ENCODE measurements at regions not wholly inside any gene's neighbourhood (a gene's known extent, or its start where the extent isn't known, plus 50 kb on each side); places are given as distances from the start of the nearest gene placed in this dataset.

DNA sequence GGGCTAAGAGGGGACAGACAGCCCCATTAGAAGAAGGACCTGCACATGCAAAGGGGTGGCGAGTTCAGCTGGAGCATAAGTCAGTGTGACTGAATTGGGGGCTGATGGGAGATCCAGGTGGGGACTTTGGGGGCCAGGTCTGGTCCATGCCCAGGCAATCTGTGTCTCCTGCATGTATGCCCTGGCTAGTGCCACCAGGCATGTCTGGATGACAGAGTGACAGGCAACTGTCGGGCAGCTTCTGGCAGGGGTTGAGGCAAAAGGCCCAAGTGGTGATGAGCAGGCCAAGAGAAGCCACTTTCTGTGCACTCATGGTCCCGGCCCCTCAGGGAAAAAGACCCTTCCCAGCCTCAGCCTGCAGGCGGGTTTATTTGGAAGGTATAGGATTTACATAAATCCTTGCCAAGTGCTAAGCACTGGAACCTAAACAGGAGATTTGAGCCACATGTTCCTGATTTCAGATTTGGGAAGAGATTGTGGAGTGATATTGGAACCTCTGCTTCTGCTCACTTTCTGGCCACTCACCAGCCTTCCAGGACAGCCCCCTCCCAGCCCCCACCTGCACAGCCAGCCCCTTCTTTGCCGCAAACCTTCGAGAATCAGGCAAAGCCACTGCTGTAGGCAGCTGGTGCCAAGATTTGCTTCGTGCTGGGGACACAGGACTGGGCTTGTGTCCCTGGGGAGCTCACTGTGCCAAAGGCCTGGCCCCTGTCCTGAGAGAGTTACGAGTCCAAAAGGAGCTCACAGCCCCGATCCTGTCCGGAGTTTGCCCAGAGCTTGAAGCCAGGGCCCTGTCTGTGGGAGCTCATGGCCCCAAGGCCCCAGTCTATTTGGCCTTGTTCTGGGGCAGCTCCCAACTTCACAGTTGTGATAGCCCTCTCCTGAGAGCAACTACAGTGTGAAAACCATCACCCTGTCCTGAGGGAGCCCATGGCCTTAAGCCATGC is 232.5 kb upstream of the RTL1 start:
- DNase-seq (ENCODE audit: low spot score), result no peak

DNA sequence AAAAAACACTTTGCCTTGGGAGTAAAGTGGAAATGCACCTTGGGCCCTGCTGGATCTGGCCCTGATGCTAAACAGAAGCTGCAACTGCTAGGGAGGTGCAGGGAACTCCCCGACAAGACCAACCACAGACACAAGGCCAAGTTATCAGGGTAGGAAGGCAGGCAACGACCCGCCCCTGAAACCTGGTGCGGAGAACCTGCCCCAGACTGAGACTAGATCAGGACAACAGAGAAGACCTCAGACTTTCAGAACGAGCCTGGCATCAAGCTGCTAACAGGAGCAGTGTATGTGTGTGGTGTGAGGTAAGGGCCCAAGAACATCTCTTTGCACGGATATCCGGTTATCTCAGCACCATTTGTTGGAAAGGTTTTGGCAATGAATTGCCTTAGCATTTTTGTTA is 233.7 kb upstream of the RTL1 start:
- no peak for DNase-seq (ENCODE audit: low spot score)

DNA sequence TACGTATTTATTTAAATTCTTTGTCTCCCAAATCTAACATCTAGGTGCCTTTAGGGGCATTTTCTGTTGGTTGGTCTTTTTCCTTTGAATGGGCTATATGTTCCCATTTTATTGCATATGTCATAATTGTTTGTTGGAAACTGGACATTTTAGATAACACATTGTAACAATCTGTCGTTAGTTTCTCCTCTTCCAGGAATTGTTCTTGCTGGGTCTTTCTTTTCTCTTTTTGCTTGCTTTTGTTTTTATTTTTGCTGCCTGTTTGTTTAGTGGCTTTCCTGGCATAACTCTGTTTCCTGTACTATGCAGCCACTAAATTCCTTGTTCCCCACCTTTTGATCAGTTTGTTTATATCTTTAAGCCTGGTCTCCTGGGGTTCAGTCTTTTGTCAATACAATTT is 244.3 kb upstream of the RTL1 start:
- DNase-seq (ENCODE audit: low spot score), result no peak

DNA sequence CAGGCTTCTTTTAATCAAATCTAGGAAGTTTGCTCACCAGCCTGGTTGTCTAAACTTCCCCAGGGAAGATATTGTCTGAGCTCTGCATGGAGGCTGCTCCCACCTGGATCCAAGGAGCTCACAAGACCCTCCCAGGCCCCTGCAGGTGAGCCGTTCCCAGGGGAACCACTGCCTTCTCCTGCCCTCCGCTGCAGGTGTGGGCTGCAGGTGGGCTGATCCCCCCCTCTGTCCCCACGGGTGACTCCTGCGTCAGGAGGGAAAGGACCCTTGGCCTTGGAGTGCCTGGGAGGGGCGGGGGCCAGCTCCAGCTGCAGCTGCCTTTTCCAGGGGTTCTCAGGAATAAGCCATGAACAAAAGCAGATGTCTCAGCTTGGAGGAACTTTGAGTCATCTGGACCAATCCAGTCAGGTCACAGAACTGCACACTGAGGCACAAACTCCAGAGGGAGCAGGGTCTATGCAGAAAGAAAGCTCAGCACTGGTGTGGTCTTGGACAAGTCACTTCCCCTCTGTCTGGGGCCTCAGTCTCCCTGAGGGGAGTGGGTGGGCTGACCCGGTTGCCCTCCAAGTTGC is 246.6 kb upstream of the RTL1 start:
- DNase-seq (ENCODE audit: low spot score), result no peak

DNA sequence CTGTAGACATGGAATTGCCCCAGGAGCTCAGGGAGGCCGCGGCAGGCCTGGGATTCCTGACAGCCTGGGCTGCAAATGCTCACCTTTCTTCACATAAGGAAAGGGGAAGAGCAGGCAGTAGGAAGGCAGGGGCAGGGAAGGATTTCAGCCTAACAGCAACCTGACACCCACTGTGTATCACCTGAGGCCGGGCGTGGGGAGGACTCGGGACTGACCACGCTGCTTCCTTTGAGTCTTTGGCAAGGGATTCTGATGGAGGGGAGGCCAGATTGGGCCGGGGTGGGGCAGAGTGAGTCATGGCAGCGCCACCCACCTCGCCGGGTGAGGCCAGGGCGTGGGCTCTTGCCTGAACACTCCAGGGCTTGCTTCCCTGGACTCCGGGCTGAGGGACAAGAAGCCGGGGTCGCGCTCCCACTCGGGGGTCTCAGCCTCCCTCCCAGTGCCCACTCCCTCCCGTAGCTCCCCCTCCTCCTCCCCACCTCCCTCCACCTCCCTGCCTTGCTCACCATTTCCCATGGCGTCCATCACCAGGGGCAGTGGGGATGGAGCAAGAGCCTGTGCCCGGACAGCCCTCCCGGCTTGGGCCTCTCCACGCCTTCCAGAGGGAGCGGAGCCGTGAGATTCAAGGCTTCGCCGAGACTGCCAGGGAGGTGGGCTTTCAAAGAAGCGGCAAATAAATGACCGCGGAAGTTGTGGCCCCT is 247.9 kb upstream of the RTL1 start:
- no peak for DNase-seq (ENCODE audit: low spot score)

DNA sequence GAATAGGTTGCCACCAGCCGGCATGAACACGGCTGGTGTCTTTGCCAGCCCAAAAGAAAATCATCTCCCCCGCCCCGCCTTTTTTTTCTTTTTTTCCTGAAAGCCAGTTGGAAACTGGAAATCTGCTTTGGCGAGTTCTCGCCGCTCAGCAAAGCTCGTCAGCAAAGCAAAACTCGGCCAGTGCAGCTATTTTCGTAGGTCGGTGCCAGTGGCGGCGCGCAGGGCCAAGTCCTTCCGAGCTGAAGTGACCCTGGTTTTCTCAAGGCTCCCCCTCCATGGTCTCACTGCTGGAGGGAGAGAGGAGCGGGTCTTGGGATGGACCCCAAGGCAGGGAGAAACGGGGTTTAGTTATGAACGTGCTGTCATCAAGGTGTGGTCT is 248.4 kb upstream of the RTL1 start:
- DNase-seq (ENCODE audit: low spot score), result no peak

DNA sequence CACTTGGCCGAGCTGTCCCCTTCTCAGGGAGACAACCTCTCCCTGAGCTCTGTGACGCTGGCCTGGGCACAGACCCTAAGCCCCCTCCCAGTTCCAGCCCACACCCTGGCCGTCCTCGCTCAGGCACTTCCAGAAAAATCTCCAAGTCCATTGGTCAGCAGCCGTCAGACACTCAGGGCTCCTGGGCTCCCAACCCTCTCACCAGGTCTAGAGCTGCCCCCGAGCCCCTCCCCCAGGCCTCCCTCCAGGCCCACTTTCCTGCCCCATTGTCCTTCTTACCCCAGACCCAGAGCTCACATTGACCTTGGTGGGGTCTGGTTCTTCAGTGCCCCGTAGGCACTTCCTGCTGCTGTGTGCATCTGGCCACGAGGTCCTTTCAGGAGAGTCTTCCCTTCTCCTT is 249.3 kb upstream of the RTL1 start:
- DNase-seq (ENCODE audit: low spot score), result no peak

DNA sequence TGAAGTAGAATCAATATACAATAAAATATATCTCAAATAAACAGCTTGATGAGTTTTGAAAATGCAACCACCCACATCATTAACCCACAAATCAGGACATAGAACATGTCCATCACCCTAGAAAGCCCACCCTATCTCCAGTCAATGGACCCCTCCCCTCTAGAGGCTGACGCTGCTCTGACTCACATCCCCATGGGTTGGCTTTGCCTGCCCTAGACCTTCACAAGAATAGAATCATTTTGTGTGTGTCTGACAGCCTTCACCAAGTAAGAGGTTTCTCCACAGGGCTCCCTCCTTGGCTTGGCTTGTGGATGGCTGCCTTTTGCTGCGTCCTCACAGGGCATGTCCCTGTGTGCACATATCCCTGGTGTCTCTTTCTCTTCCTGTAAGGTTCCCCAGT is 250.2 kb upstream of the RTL1 start:
- DNase-seq (ENCODE audit: low spot score), result no peak

DNA sequence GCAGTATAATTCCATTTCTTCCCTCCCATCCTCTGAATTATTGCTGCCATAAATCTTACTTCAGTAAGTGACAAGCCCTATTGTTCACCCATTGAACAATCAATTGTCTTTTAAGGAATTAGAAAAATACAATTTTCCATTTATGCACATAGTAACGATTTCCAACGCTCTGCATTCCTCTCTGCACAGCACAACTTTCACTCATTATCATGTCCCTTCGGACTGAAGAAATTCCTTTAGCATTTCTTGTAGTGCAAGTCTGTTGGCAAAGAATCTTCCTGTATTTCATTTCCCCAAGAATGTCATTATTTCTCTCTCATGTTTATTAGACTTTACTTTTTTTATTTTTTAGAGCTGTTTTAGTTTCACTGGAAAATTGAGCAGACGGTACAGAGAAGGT is 252.1 kb upstream of the RTL1 start:
- no peak for DNase-seq (ENCODE audit: low spot score)

DNA sequence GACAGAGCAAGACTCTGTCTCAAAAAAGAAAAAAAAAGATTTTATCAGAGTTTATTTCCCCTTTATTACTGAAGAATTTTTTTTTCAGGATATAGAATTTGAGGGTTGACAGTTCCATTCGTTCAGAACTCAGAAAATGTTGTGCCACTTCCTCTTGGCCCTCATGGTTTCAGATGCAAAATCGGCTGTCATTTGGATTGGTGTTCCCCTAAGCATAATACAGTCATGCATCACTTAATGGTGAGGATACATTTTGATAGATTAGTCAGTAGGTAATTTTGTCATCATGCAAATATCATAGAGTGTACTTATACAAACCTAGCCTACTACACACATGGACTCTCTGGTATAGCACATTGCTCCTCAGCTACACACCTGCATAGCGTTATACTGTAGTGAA is 263.9 kb upstream of the RTL1 start:
- DNase-seq (ENCODE audit: low spot score), result no peak

DNA sequence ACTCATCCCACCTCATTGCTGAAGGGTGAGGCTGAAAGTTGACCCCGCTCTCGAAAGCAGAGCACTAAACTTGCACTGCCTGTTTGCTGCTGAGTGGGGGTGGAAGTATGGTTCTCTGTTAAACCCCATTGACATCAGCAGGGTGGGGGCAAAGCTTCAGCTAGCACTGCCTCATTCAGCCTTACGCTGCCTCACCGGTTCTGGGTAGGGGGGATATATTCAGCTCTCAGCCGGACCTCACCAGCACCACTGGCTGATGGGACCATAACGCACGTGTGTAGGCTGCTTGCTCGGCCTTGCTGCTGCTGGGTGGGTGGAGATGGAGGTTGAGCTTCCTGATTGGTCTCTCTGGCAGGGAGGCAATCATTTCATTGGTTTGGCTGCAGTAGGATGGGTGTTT is 265.7 kb upstream of the RTL1 start:
- DNase-seq (ENCODE audit: low spot score), result no peak

DNA sequence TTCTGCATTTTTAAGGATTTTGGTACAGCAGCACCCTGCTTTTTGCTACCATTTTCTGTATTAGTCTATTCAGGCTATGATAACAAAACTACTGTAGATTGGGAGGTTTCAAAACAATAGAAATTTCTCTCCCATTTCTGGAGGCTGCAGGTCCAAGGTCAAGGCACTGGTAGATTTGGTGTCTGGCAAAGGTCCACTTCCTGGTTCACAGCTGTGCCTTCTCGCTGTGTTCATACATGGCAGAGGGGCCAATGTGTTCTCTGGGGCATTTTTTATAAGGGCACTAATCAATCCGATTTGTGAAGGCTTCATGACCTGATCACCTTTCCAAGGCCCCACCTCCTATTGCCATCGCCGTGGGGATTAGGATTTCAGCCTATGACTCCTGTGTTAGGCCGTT is 268.1 kb upstream of the RTL1 start:
- DNase-seq (ENCODE audit: low spot score), result no peak

DNA sequence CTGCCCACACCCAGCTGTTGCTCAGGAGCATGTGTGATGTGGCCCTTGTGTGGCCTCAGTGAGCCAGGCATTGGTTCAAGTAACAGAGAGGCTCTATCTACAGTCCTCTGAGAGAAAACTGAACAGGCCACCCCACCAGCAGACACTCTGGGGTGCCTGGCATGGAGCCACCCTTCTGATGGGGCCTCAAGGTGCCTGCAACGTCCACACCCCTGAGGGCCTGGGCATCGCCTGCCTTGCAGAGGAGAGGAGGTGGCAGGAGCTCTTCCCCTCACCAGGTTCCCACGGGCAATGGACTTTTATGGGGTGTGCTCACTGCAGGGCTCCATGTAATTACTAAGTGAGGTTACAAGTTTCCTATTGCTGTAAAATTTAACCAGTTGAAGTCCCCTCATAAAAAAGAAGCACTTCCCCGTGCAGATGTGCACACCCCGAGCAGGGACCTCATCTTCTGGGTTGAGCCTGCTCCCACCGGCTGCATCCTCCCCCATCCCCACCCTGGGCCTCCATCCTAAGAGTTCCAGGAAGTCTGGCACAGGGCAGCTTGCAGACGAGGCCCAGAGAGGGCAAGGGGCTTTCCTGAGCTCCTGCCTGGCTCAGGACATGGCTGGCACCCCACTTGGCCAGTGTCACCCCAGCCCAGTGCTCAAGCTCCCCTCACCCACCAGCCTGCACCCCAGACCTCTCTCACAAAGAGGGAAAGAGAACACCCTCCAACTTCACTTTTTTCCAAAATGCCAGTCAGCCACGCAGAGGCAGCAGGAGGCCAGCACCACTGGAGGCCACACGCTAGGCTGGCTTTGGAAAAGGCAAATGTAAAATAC is 270.4 kb upstream of the RTL1 start:
- DNase-seq (ENCODE audit: low spot score), result no peak

DNA sequence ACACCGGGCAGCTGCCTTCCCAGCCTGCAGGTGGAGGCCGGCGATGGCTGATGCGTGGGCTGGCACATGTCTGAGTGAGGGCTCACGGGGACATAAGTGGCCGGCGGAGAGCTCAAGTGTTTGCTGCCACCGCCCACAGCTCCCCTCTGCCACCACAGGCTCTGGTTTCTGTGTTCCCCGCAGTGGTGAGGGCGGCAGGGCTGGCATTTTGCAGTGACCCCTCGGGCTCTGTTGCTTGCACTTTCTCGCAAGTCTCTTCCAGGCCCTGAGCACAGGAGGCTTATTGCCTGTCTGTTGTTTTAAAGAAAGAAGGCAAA is 271.0 kb upstream of the RTL1 start:
- DNase-seq (ENCODE audit: low spot score), result no peak

DNA sequence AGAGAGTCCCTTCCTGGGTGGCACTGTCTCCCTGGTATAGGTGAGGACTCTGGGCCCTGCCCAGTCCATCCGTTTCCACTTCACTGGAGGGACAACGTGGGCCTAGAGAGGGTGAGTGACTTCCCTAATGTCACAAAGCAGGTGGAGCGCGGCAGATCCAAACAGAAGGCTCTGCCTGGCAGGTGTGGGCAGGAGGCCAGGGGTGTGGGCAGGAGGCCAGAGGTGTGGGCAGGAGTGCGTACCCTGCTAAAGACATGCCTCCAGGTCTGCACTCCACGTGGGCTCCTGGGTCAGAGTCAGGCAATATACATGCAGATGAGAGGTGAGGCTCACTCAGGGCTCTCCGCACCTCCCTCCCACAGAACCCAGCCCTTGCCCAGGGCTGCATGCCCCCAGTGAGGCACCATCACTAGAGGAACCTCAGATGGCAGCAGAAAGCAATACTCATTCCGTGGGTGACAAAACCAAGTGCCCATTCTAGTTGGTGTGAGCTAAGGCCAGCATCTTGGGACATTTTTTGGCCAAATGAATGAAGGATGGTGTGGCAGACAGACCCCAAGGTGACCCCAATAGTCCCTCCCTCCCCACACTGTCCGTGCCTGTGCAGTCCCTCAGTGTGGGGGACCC is 271.6 kb upstream of the RTL1 start:
- DNase-seq (ENCODE audit: low spot score), result no peak

DNA sequence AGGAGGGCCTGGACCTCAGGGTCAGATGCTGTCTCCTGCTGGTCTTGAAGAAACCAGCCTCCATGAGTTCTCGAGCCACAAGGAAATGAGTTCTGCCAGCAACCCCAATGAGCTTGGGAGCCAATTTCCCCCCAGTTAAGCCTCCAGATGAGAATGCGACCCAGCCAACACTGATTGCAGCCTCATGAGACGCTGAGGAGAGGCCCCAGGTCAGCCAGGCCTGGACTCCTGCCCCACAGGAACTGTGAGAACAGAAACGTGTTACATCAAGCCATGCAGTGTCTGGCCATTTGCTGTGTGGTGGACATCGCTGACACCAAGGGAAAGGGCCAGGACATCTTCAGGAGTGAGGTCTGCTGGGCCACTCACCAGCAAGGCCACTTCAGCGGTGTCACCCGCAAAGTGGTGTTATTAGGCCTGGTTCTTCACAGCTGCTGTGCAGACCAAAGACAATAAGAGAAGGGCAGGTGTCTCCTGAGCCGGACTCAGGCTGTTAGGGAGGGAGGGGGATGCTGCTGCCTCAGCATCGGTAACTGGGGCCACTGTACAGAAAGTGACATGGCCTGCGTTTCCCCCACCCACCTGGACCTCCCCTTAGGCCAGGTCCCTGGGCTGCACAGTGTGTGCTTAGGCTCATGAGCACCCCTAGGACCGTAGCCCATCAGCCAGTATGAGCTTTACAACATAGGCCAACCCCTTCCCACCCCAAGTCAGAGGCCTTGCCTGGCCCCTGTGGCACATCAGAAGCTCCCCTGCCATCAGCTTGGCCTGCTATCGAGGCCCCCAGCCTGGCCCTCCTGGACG is 272.4 kb upstream of the RTL1 start:
- no peak for DNase-seq (ENCODE audit: low spot score)

DNA sequence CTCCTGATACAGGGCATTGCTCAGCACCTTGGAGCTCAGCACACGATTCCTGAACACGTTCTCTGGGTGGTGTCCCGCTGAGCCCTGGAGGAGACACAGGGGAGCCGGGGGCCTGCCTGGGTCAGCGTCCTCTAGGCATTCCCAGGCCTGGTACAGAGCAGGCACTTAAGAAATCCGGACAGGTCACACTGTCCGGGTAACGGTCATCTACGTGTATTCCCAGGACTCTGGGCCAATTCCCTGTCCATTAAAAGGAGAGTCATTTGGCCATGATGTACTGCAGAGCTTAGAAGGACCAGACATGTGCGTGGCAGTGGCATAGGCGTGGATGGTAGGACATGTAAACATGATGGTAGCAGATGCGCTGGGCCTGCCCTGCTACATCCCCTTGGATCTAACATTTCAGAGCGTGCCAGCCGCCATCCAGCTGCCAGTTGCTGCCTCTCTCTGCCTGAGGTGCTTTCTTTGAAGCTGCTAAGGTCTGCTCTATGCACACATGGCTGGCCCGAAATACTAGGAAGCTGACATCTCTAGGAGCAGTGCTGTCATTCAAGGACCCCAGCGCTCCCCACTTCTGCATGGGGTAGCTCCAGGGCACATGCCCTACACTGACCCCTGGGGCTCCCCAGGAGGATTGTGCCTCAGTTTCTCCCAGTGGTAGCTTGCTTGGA is 273.1 kb upstream of the RTL1 start:
- DNase-seq (ENCODE audit: low spot score), result no peak

DNA sequence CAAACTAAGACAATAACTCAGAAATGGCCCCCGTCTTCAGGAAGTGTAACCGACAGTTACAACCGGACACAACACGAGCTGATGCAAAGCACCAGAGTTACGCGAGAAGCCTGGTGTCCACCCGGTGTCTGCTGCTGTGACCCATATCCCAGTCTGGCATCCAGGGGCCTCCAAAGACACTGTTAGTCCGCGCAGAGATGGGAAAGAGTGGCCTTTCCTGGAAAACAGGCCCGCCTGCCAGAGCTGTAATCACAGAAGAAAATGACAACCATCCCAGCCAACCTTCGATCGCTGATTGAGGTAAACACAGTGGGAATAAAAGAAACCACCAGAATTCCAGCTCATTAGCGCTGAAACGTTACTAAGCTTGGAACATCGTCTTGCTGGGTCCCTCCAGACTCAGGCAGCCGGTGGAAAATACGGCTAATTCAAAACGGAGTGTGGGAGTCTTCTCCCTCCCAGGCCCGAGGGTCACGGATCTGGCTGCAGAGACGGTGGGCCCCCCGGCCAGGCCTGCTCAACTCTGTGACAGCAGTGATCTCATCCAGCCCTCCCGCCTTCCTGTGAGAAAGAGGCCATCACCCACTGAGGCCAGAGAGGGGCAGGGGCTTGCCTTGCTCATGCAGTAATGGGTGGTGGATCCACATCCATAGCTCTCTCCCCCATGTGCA is 273.9 kb upstream of the RTL1 start:
- peak; percentile 23 for DNase-seq (ENCODE audit: low spot score)

DNA sequence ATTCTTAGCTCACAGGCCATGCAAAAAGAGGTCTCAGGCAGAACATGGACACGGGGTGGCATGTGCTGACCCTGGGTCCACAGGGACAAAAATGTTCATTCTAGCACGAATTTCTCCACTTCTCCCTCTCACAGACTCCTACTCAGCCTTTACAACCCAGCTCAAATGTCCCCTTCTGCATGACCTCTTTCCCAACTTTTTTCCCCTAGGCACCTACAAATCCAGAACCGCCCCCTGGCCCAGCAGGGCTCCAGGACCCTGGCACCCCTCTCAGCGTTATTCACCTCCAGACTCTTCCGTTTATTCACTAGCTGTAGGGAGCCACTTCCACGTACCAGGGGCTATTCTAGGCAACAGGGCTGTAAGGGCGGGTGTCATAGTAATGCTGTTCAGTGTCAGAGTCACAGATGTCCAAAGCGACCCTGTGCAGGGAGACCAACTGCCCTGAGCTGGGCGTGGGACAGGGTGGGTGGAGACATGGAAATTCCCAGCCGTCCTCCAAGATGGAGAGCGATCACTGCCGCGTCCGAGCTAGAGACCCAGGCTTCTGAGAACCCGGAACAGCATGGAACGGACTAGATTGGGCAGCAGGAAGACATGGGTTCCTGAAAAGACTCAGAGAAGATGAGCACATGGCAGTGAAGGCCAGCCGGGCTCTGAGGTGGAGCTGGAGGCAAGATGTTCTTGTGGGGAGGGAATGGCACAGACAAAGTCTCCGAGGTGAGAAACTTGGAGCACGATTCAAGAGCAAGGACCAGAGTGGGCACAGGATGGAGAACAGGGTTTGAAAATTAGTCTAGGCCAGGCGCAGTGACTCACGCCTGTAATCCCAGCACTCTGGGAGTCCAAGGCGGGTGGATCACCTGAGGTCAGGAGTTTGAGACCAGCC is 274.9 kb upstream of the RTL1 start:
- no peak for DNase-seq (ENCODE audit: low spot score)
